Activated T-cell treated with anti-CD3 and anti-CD28 coated beads, Interleukin-2, amount 50 U/mL, for 4 hours (primary cell): ENCODE measurements at regions not wholly inside any gene's neighbourhood (a gene's known extent, or its start where the extent isn't known, plus 50 kb on each side); places are given as distances from the start of the nearest gene placed in this dataset.

Experiments
- ATAC-seq, 2 donors: fragments of 200-7000 bp; cut with Tn5 transposase; one replicate each; pipeline ENCODE4 v1.10.0; 2021
- DNase-seq: peaks from one replicate; pipeline ENCODE4 v3.0.0-alpha.2; 2020
- H3K27me3 Mint-ChIP-seq: one replicate; pipeline ENCODE4 v1.8.0; 2021; ENCODE audit warnings: low read depth, mixed read lengths
- H3K36me3 Mint-ChIP-seq: one replicate; pipeline ENCODE4 v1.8.0; 2022; ENCODE audit warnings: mixed read lengths; ENCODE audit not compliant: insufficient read depth
- H3K4me1 Mint-ChIP-seq: one replicate; pipeline ENCODE4 v1.8.0; 2021; ENCODE audit warnings: low read depth, mixed read lengths
- H3K4me3 Mint-ChIP-seq: one replicate; pipeline ENCODE4 v1.8.0; 2021; ENCODE audit warnings: mild to moderate bottlenecking, moderate library complexity, mixed read lengths
- H3K9me3 Mint-ChIP-seq: one replicate; pipeline ENCODE4 v1.8.0; 2021; ENCODE audit warnings: mixed read lengths

- no peaks in the 10 kb centered on the region for H3K9me3 Mint-ChIP-seq
- no peak for DNase-seq
- peaks cover 16% of the 10 kb centered on the region for H3K27me3 Mint-ChIP-seq
- H3K36me3 Mint-ChIP-seq: no peaks in the 10 kb centered on the region
- H3K4me3 Mint-ChIP-seq: no peak overlapping the region
- H3K4me1 Mint-ChIP-seq: no peaks in the 10 kb centered on the region
- ATAC-seq: no peak
Observed at GRCh38 chr14:76551906-76552305, 176.0 kb downstream of the ESRRB start.

DNA sequence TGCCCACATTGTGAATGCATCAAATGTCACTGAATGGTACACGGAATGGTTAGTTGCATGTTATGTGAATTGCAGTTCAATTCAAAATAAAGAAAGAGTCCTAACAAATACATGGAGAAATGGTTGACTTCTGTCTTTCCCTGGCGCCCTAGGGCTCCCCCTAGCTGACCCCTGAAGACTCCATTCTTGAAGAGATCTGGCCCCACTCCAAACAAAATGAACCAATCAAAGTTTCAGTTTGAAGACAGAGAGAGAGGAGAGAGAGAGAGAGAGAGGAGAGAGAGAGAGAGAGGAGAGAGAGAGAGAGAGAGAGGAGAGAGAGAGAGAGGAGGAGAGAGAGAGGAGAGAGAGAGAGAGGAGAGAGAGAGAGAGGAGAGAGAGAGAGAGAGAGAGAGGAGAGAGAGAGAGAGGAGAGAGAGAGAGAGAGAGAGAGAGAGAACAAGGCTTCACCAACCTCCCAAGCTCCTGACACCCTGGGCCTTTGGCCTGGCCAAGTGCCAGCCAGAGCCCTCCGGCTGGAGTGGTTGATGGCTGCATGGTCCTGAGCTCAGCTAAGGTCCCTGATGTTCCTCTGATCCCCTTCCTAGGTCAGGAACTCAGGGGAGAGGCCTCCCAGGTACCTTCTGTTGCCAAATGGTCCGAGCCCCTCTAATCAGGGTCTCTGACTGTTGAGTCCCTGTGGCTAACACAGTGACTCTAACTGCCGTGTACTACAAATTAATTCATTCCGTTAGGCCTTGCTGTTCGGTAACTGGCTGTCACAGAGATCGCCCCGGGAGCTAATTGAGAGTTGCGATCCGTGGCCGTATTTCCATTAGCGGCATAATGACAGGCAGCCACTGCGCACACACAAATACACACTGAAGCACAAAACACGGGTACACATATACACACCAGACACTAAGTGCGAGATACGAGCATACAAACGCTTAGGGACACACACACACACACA, 188.8 kb downstream of the ESRRB start:
- H3K36me3 Mint-ChIP-seq: no peaks in the 10 kb centered on the region
- no peak for DNase-seq
- no peaks in the 10 kb centered on the region for H3K9me3 Mint-ChIP-seq
- no peaks in the 10 kb centered on the region for H3K4me1 Mint-ChIP-seq
- H3K4me3 Mint-ChIP-seq: no peak overlapping the region
- H3K27me3 Mint-ChIP-seq: peaks cover 7% of the 10 kb centered on the region
- ATAC-seq: no peak

GRCh38 chr14:76566439-76566838, 190.5 kb downstream of the ESRRB start:
- ATAC-seq: no peak
- Mint-ChIP-seq H3K4me3 (no peak overlapping the region), H3K9me3 (no peaks in the 10 kb centered on the region), H3K27me3 (peaks cover 7% of the 10 kb centered on the region), H3K4me1 (no peaks in the 10 kb centered on the region), H3K36me3 (no peaks in the 10 kb centered on the region)
- no peak for DNase-seq

- H3K36me3 Mint-ChIP-seq: no peaks in the 10 kb centered on the region
- no peak for DNase-seq
- H3K27me3 Mint-ChIP-seq: peaks cover 5% of the 10 kb centered on the region
- ATAC-seq: no peak
- H3K4me3 Mint-ChIP-seq: no peak overlapping the region
- no peaks in the 10 kb centered on the region for H3K4me1 Mint-ChIP-seq
- H3K9me3 Mint-ChIP-seq: peaks cover 3% of the 10 kb centered on the region
Observed at GRCh38 chr14:76574416-76575095, 186.7 kb upstream of the VASH1 start.

DNA sequence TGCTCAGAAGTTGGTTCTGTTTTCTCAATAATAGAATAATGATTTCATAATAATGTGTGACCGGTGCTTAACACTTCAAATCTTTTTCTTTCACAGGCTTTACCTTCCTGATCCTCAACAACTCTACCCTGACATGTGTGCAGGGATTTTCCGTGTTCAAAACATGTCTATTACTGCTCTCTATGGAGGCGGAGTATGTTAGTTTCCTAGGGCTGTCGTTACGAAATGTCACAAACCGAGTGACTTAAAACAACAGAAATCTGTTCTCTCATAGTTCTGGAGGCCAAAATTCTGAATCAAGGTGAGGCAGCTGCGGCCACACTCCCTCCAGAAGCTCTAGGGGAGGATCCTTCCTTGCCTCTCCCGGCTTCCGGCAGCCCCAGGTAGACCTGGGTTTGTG, 186.2 kb upstream of the VASH1 start:
- DNase-seq (no peak), ATAC-seq (no peak)
- Mint-ChIP-seq H3K4me3 (no peak overlapping the region), H3K9me3 (peaks cover 3% of the 10 kb centered on the region), H3K36me3 (no peaks in the 10 kb centered on the region), H3K27me3 (peaks cover 5% of the 10 kb centered on the region), H3K4me1 (no peaks in the 10 kb centered on the region)

DNA sequence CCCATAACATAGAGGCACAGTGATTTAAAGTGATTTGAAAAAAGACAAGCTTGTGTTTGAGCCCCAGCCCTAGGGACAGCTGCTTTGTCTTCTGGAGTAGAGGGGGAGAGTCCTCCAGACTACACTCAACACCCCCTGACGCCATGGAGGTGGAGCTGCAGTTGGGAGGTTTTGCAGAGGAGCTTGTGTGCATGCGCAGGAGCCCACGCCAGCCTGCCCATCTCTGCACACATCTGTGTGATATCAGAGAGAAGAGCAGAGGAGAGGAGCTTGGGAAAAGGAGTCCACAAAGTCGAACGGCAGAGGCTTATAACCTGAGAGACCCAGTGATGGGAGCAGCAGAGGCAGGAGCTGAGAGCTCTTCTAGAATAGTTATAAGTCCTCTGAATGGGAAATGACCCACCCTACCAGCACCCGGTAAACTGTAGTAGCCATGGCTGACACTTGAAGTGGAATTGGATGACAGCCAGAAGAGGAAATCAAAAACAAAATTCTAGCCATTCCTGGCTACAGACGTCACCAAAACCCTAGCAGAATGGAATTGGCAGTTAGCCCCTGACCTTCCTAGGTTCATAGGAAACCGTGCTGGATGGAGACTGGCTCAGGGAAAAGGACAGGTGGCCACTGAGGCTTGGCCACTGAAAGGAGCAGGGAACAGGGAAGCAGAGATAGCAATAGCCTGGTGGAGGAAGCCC, 185.1 kb upstream of the VASH1 start:
- no peaks in the 10 kb centered on the region for H3K4me1 Mint-ChIP-seq
- no peaks in the 10 kb centered on the region for H3K36me3 Mint-ChIP-seq
- DNase-seq (no peak), ATAC-seq (no peak)
- peaks cover 5% of the 10 kb centered on the region for H3K27me3 Mint-ChIP-seq
- H3K9me3 Mint-ChIP-seq: peaks cover 3% of the 10 kb centered on the region
- H3K4me3 Mint-ChIP-seq: no peak overlapping the region

- ATAC-seq (no peak), DNase-seq (no peak)
- Mint-ChIP-seq H3K36me3 (no peaks in the 10 kb centered on the region), H3K4me1 (no peaks in the 10 kb centered on the region), H3K4me3 (no peak overlapping the region), H3K9me3 (peaks cover 3% of the 10 kb centered on the region), H3K27me3 (peaks cover 5% of the 10 kb centered on the region)
Observed at GRCh38 chr14:76577090-76577489, 184.2 kb upstream of the VASH1 start.

DNA sequence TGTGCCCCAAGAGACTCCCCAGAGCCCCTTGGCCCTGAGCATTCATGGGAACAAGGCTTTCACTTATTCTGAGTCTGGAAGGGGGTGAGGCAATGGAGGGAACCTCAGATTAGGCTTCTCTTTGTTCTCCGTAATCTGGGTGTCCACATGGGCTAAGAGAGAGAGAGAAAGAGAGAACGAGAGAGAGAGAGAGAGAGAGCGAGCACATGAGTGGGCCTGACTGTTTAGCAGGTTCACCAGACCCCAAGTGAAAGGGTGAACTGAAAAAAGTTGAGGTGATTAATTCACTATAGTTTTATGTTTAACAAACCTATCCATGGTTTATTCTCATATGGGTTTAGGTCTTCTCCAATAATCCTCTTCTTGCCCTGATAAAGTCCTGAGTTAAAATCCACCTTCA, 183.4 kb upstream of the VASH1 start:
- DNase-seq (no peak), ATAC-seq (no peak)
- Mint-ChIP-seq H3K27me3 (peaks cover 5% of the 10 kb centered on the region), H3K36me3 (no peaks in the 10 kb centered on the region), H3K9me3 (peaks cover 3% of the 10 kb centered on the region), H3K4me1 (no peaks in the 10 kb centered on the region), H3K4me3 (no peak overlapping the region)

- DNase-seq (no peak), ATAC-seq (no peak)
- no peaks in the 10 kb centered on the region for H3K36me3 Mint-ChIP-seq
- peaks cover 3% of the 10 kb centered on the region for H3K9me3 Mint-ChIP-seq
- H3K27me3 Mint-ChIP-seq: peaks cover 2% of the 10 kb centered on the region
- no peak overlapping the region for H3K4me3 Mint-ChIP-seq
- no peaks in the 10 kb centered on the region for H3K4me1 Mint-ChIP-seq
Observed at GRCh38 chr14:76580399-76580798, 180.9 kb upstream of the VASH1 start.

DNA sequence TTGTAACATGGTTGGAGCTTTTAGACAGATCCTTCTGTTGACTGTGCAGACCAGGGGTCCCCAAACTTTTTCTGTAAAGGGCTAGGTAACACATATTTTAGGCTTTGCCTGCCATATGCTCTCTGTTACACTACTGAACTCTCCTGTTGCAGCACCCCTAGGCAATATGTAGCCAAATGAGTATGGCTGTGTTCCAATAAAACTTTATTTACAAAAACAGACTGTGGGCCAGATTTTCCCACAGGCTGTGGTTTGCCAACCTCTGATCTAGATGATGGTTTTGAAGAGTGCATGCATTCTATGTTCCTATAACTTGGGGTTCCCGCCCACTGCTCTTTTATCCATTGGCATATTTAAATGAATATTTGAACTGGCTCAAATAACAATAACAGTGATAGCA, 180.3 kb upstream of the VASH1 start:
- no peaks in the 10 kb centered on the region for H3K36me3 Mint-ChIP-seq
- no peak for ATAC-seq
- no peaks in the 10 kb centered on the region for H3K4me1 Mint-ChIP-seq
- H3K4me3 Mint-ChIP-seq: no peak overlapping the region
- H3K9me3 Mint-ChIP-seq: peaks cover 3% of the 10 kb centered on the region
- no peak for DNase-seq
- H3K27me3 Mint-ChIP-seq: peaks cover 2% of the 10 kb centered on the region

GRCh38 chr14:76581592-76581991, 179.7 kb upstream of the VASH1 start:
- Mint-ChIP-seq H3K9me3 (peaks cover 3% of the 10 kb centered on the region), H3K36me3 (no peaks in the 10 kb centered on the region), H3K4me3 (no peak overlapping the region), H3K4me1 (no peaks in the 10 kb centered on the region), H3K27me3 (peaks cover 2% of the 10 kb centered on the region)
- DNase-seq (no peak), ATAC-seq (no peak)

DNA sequence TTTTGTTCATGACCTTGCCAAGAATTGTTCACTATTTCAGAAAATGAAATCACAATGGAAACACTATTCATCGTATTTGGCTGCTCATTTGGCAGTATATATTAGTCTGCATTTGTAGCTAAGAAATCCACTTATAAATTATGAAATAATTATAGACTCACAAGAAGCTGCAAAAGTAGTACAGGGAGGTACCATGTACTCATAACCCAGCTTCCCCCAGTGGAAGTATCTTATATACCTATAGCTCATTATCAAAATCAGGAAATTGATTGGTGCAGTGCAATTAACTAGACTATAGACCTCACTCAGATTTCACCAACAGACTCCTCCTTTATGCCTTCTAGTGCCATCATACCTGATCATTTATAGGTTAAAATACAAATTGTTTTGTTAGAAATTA, 178.8 kb upstream of the VASH1 start:
- Mint-ChIP-seq H3K9me3 (peaks cover under 1% of the 10 kb centered on the region), H3K4me3 (no peak overlapping the region), H3K36me3 (no peaks in the 10 kb centered on the region), H3K27me3 (peaks cover under 1% of the 10 kb centered on the region), H3K4me1 (no peaks in the 10 kb centered on the region)
- ATAC-seq (no peak), DNase-seq (no peak)

GRCh38 chr14:76583174-76583573, 178.1 kb upstream of the VASH1 start:
- Mint-ChIP-seq H3K36me3 (no peaks in the 10 kb centered on the region), H3K4me1 (no peaks in the 10 kb centered on the region), H3K4me3 (no peak overlapping the region), H3K9me3 (no peaks in the 10 kb centered on the region), H3K27me3 (no peaks in the 10 kb centered on the region)
- DNase-seq (no peak), ATAC-seq (no peak)

GRCh38 chr14:76583805-76584204, 177.5 kb upstream of the VASH1 start:
- no peak overlapping the region for H3K4me3 Mint-ChIP-seq
- H3K9me3 Mint-ChIP-seq: no peaks in the 10 kb centered on the region
- H3K4me1 Mint-ChIP-seq: no peaks in the 10 kb centered on the region
- no peaks in the 10 kb centered on the region for H3K36me3 Mint-ChIP-seq
- DNase-seq: no peak
- H3K27me3 Mint-ChIP-seq: no peaks in the 10 kb centered on the region
- ATAC-seq: no peak
